ENCODE measurements at regions not wholly inside any gene's neighbourhood (a gene's known extent, or its start where the extent isn't known, plus 50 kb on each side); places are given as distances from the start of the nearest gene placed in this dataset.

- TF ChIP-seq CTCF (IDR thresholded peaks at IDR 0.05; ENCODE audit: control extremely low read depth in 1 of 3, insufficient read depth in 1 of 3, low read depth in 1 of 3, low read length in 3 of 3) (no peak), TEAD4 (IDR thresholded peaks at IDR 0.05; ENCODE audit: low read depth, low read length) (no peak), POLR2A (IDR thresholded peaks at IDR 0.05; ENCODE audit: control extremely low read depth in 1 of 2, low read depth in 2 of 2, low read length in 2 of 2) (no peak), SIRT6 (IDR thresholded peaks at IDR 0.05; ENCODE audit: low read length) (no peak), EZH2 (IDR thresholded peaks at IDR 0.05; ENCODE audit: low read depth, low read length, severe bottlenecking) (no peak), CHD1 (IDR thresholded peaks at IDR 0.05; ENCODE audit: low read depth, low read length) (no peak), SIN3A (conservative IDR thresholded peaks at IDR 0.05 in 1 of 2, IDR thresholded peaks at IDR 0.05 in 1 of 2; ENCODE audit: low read depth in 1 of 2, low read length in 2 of 2) (no peak)
- TF ChIP-seq, protein P1, sequence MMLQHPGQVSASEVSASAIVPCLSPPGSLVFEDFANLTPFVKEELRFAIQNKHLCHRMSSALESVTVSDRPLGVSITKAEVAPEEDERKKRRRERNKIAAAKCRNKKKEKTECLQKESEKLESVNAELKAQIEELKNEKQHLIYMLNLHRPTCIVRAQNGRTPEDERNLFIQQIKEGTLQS (IDR thresholded peaks at IDR 0.05; ENCODE audit: insufficient read depth, low read depth, low read length), result no peak
Observed at GRCh38 chr14:88986146-88986841, 161.8 kb downstream of the TTC8 start.

Measured in H1 (cell line).